Adrenal gland (tissue), 9 donors: ENCODE measurements at regions not wholly inside any gene's neighbourhood (a gene's known extent, or its start where the extent isn't known, plus 50 kb on each side); places are given as distances from the start of the nearest gene placed in this dataset.
A peak's percentile ranks its signal among the peaks of the same experiment; 100 is the strongest.

ENCODE experiments used
- DNase-seq, 7 donors: peaks; one replicate each; pipeline ENCODE4 v3.0.0-alpha.2; 2019 to 2020
- H3K27ac ChIP-seq, 5 donors: fragments of 200-600 bp; sonication (generic) in 4 of 5; 1 replicate in 3 of 5; 2 replicates in 2 of 5; pipeline versions ENCODE4 v1.5.1 to v1.8.0; 2016 to 2020; ENCODE audit warnings: mild to moderate bottlenecking in 1 of 5
- H3K27me3 ChIP-seq: fragments of 200-600 bp; 2 replicates; pipeline ENCODE4 v1.8.0; 2021
- H3K36me3 ChIP-seq, 2 donors: fragments of 200-600 bp; replicated peaks in 1 of 2; 1 replicate in 1 of 2; 2 replicates in 1 of 2; pipeline versions ENCODE4 v1.5.1 to v1.8.0; 2018 to 2022
- H3K4me1 ChIP-seq, 2 donors: fragments of 200-600 bp; replicated peaks in 1 of 2; 1 replicate in 1 of 2; 2 replicates in 1 of 2; pipeline versions ENCODE4 v1.5.1 to v1.8.0; 2018 to 2021
- H3K4me3 ChIP-seq, 4 donors: fragments of 200-600 bp; sonication (generic) in 3 of 4; one replicate each; pipeline ENCODE4 v1.5.1; 2016 to 2018
- H3K9me3 ChIP-seq, 3 donors: fragments of 200-600 bp; sonication (generic) in 1 of 3; replicated peaks in 1 of 3; 1 replicate in 2 of 3; 2 replicates in 1 of 3; pipeline versions ENCODE4 v1.5.1 to v1.8.0; 2016 to 2021
- CTCF ChIP-seq, 6 experiments: fragments of 450-650 bp in 4 of 6; fragments of 200-600 bp in 2 of 6; sonication (generic) in 1 of 6; IDR thresholded peaks; 1 replicate in 5 of 6; 2 replicates in 1 of 6; pipeline versions ENCODE4 v1.5.1 to v1.8.0; 2016 to 2021; ENCODE audit warnings: antibody characterized with exemption in 6 of 6, mild to moderate bottlenecking in 2 of 6, moderate library complexity in 1 of 6
- POLR2A ChIP-seq, 2 donors: fragments of 450-650 bp; IDR thresholded peaks; one replicate each; pipeline ENCODE4 v1.6.1; 2017; ENCODE audit warnings: antibody characterized with exemption in 2 of 2, mild to moderate bottlenecking in 2 of 2, moderate library complexity in 1 of 2
- WGBS, 4 donors: extraction: QIAGEN DNeasy Blood & Tissue Kit in 2 of 4; methylation state at CpG; one replicate each; pipeline versions ENCODE4 v1.1.5 to v1.1.7; 2013 to 2017; 5-methylcytosine and 5-hydroxymethylcytosine counted together
- intact Hi-C, 2 donors: fragments of 100-400 bp; cut with DNase I; formaldehyde crosslinking; loops; one replicate each; pipeline versions ENCODE4 v1.14.1 to v1.15.0; 2022 to 2023
- donor health status: healthy with polysubstance abuse.
- donor health status: Bipolar disorder and iron deficiency.
- donor health status: DM: yes; HTN: yes; CAD: no.
- donor health status: DM: no; HTN: no; CAD: no.
- donor health status: DM: no; HTN: no; CAD: no.

GRCh38 chr1:59123081-59123681 is 173.7 kb upstream of the FGGY start:
- Histone ChIP-seq H3K9me3 (no peaks in the 10 kb centered on the region), H3K36me3 (no peaks in the 10 kb centered on the region), H3K4me1 (no peaks in the 10 kb centered on the region), H3K4me3 (no peak overlapping the region), H3K27me3 (no peaks in the 10 kb centered on the region), H3K27ac (no peak overlapping the region)
- TF ChIP-seq CTCF (IDR thresholded peaks at IDR 0.05) (no peak), POLR2A (IDR thresholded peaks at IDR 0.05) (no peak)
- 95 to 100% (median 97%) methylated on average over 2 of the region's 2 CpGs for WGBS, 4 donors
- intact Hi-C loops: no loop called here
- DNase-seq: no peak

GRCh38 chr1:59124166-59124565 is 172.7 kb upstream of the FGGY start:
- Histone ChIP-seq H3K27ac (no peak overlapping the region), H3K9me3 (no peaks in the 10 kb centered on the region), H3K4me1 (no peaks in the 10 kb centered on the region), H3K27me3 (no peaks in the 10 kb centered on the region), H3K36me3 (no peaks in the 10 kb centered on the region), H3K4me3 (no peak overlapping the region)
- WGBS, 4 donors: 87 to 100% (median 98%) methylated on average over 2 of the region's 2 CpGs
- intact Hi-C loops: no loop called here
- DNase-seq: peak in 1 of 7 donors; percentile 32
- no peak for TF ChIP-seq CTCF (IDR thresholded peaks at IDR 0.05)
- TF ChIP-seq POLR2A (IDR thresholded peaks at IDR 0.05): no peak

GRCh38 chr1:59125154-59125553 is 171.7 kb upstream of the FGGY start:
- 88 to 97% (median 94%) methylated on average over 2 of the region's 2 CpGs for WGBS, 4 donors
- Histone ChIP-seq H3K36me3 (no peaks in the 10 kb centered on the region), H3K4me1 (no peaks in the 10 kb centered on the region), H3K27me3 (no peaks in the 10 kb centered on the region), H3K9me3 (no peaks in the 10 kb centered on the region), H3K4me3 (no peak overlapping the region), H3K27ac (no peak overlapping the region)
- DNase-seq: no peak
- TF ChIP-seq POLR2A (IDR thresholded peaks at IDR 0.05): no peak
- TF ChIP-seq CTCF (IDR thresholded peaks at IDR 0.05): no peak
- intact Hi-C loops: no loop called here

GRCh38 chr1:59125676-59126320 is 171.1 kb upstream of the FGGY start:
- TF ChIP-seq CTCF (IDR thresholded peaks at IDR 0.05) (no peak), POLR2A (IDR thresholded peaks at IDR 0.05) (no peak)
- no peak for DNase-seq
- Histone ChIP-seq H3K27me3 (no peaks in the 10 kb centered on the region), H3K4me3 (no peak overlapping the region), H3K36me3 (no peaks in the 10 kb centered on the region), H3K27ac (no peak overlapping the region), H3K9me3 (no peaks in the 10 kb centered on the region), H3K4me1 (no peaks in the 10 kb centered on the region)
- WGBS, 4 donors: 87 to 90% (median 89%) methylated on average over 3 of the region's 3 CpGs
- intact Hi-C loops: no loop called here
